ENCODE measurements at regions not wholly inside any gene's neighbourhood (a gene's known extent, or its start where the extent isn't known, plus 50 kb on each side); places are given as distances from the start of the nearest gene placed in this dataset.

- no peak for DNase-seq
These were observed 49.9 kb upstream of the SHB start for GRCh38 chr9:38118862-38119438.
